ENCODE measurements at regions not wholly inside any gene's neighbourhood (a gene's known extent, or its start where the extent isn't known, plus 50 kb on each side); places are given as distances from the start of the nearest gene placed in this dataset.

DNA sequence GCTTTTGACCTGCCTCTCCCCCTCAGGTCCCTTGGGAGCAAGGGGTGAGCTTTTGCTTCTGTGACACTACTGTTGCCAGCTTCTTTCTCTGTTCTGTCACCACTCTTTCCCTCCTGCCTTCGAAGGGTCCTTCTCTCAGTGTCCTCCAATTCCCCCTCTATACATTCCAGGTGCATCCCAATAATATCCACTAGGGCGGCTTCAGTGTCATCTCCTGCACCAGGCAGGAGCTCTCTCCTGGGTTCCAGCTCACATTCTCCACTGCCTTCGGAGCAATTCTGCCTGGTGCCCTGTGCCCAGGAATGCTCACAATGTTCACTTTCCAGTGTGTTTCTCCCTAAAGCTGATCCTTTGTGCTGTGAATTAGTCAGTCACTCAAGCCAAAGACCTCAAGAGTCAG, 83.9 kb upstream of the CXCL14 start:
- TF ChIP-seq RAD21 (IDR thresholded peaks at IDR 0.05; ENCODE audit: low read depth): no peak
- TF ChIP-seq CEBPB (IDR thresholded peaks at IDR 0.05): no peak
- TF ChIP-seq TAF1 (IDR thresholded peaks at IDR 0.05; ENCODE audit: low read depth): no peak
- TF ChIP-seq, protein P1, sequence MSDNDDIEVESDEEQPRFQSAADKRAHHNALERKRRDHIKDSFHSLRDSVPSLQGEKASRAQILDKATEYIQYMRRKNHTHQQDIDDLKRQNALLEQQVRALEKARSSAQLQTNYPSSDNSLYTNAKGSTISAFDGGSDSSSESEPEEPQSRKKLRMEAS (IDR thresholded peaks at IDR 0.05): no peak
- no peak for TF ChIP-seq EP300 (IDR thresholded peaks at IDR 0.05; ENCODE audit: borderline replicate concordance)
- no peak for TF ChIP-seq YY1 (IDR thresholded peaks at IDR 0.05; ENCODE audit: low read depth)
- TF ChIP-seq, protein P2, sequence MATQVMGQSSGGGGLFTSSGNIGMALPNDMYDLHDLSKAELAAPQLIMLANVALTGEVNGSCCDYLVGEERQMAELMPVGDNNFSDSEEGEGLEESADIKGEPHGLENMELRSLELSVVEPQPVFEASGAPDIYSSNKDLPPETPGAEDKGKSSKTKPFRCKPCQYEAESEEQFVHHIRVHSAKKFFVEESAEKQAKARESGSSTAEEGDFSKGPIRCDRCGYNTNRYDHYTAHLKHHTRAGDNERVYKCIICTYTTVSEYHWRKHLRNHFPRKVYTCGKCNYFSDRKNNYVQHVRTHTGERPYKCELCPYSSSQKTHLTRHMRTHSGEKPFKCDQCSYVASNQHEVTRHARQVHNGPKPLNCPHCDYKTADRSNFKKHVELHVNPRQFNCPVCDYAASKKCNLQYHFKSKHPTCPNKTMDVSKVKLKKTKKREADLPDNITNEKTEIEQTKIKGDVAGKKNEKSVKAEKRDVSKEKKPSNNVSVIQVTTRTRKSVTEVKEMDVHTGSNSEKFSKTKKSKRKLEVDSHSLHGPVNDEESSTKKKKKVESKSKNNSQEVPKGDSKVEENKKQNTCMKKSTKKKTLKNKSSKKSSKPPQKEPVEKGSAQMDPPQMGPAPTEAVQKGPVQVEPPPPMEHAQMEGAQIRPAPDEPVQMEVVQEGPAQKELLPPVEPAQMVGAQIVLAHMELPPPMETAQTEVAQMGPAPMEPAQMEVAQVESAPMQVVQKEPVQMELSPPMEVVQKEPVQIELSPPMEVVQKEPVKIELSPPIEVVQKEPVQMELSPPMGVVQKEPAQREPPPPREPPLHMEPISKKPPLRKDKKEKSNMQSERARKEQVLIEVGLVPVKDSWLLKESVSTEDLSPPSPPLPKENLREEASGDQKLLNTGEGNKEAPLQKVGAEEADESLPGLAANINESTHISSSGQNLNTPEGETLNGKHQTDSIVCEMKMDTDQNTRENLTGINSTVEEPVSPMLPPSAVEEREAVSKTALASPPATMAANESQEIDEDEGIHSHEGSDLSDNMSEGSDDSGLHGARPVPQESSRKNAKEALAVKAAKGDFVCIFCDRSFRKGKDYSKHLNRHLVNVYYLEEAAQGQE (IDR thresholded peaks at IDR 0.05; ENCODE audit: low read depth): no peak
- TF ChIP-seq NFIC (IDR thresholded peaks at IDR 0.05): no peak
- TF ChIP-seq CREB1 (IDR thresholded peaks at IDR 0.05; ENCODE audit: low read depth): no peak
- no peak for TF ChIP-seq FOXM1 (IDR thresholded peaks at IDR 0.05; ENCODE audit: borderline replicate concordance, low read depth)
- TF ChIP-seq EGR1 (IDR thresholded peaks at IDR 0.05): no peak

All from Ishikawa (cell line).